ENCODE measurements at regions not wholly inside any gene's neighbourhood (a gene's known extent, or its start where the extent isn't known, plus 50 kb on each side); places are given as distances from the start of the nearest gene placed in this dataset.

GRCh38 chr16:61576476-61576875, 459.8 kb downstream of the CDH8 start:
- DNase-seq (ENCODE audit: low read depth): no peak
- no peak for TF ChIP-seq CTCF (conservative IDR thresholded peaks at IDR 0.05; ENCODE audit: low read length)
- H3K4me3 ChIP-seq (ENCODE audit: low read length): no peak overlapping the region

GRCh38 chr16:61575617-61576016, 460.6 kb downstream of the CDH8 start:
- DNase-seq (ENCODE audit: low read depth): no peak
- TF ChIP-seq CTCF (conservative IDR thresholded peaks at IDR 0.05; ENCODE audit: low read length): no peak
- no peak overlapping the region for H3K4me3 ChIP-seq (ENCODE audit: low read length)

GRCh38 chr16:61569028-61569427, 467.2 kb downstream of the CDH8 start:
- no peak overlapping the region for H3K4me3 ChIP-seq (ENCODE audit: low read length)
- DNase-seq (ENCODE audit: low read depth): no peak
- TF ChIP-seq CTCF (conservative IDR thresholded peaks at IDR 0.05; ENCODE audit: low read length): no peak

- no peak for TF ChIP-seq CTCF (conservative IDR thresholded peaks at IDR 0.05; ENCODE audit: low read length)
- no peak for DNase-seq (ENCODE audit: low read depth)
- no peak overlapping the region for H3K4me3 ChIP-seq (ENCODE audit: low read length)
Observed at GRCh38 chr16:61564716-61565115, 471.5 kb downstream of the CDH8 start.

GRCh38 chr16:61555718-61556441, 480.4 kb downstream of the CDH8 start:
- no peak overlapping the region for H3K4me3 ChIP-seq (ENCODE audit: low read length)
- no peak for DNase-seq (ENCODE audit: low read depth)
- no peak for TF ChIP-seq CTCF (conservative IDR thresholded peaks at IDR 0.05; ENCODE audit: low read length)

- H3K4me3 ChIP-seq (ENCODE audit: low read length): no peak overlapping the region
- no peak for TF ChIP-seq CTCF (conservative IDR thresholded peaks at IDR 0.05; ENCODE audit: low read length)
- no peak for DNase-seq (ENCODE audit: low read depth)
Observed at GRCh38 chr16:61549327-61549726, 486.9 kb downstream of the CDH8 start.

GRCh38 chr16:61547626-61548025, 488.6 kb downstream of the CDH8 start:
- no peak overlapping the region for H3K4me3 ChIP-seq (ENCODE audit: low read length)
- DNase-seq (ENCODE audit: low read depth): no peak
- no peak for TF ChIP-seq CTCF (conservative IDR thresholded peaks at IDR 0.05; ENCODE audit: low read length)

Measured in AG10803 (cell line).